Endothelial cell of umbilical vein (primary cell): ENCODE measurements at regions not wholly inside any gene's neighbourhood (a gene's known extent, or its start where the extent isn't known, plus 50 kb on each side); places are given as distances from the start of the nearest gene placed in this dataset.
"Not testable (repeated sequence)": the region's sequence is repeated elsewhere in the genome, so short reads cannot be mapped to it uniquely, and the experiment has no call there.

Experiments used
- BruUV-seq: library from RNA; stranded (reverse); fragments of 400-500 nt; replicated peaks from 2 replicates; lab custom pipeline; 2021; lab: Mats Ljungman, UMichigan
- CTCF ChIA-PET: fragments of 300-600, 350-600 bp; sonication (Branson Sonifier 250); formaldehyde crosslinking; loops from one replicate; lab custom pipeline; 2021; ENCODE audit warnings: antibody characterized with exemption, inconsistent platforms; lab: Charles Lee
- POLR2A ChIA-PET: fragments of 300-600, 350-600 bp; sonication (Branson Sonifier 250); formaldehyde crosslinking; loops from one replicate; lab custom pipeline; 2021; ENCODE audit warnings: antibody characterized with exemption, inconsistent platforms; lab: Charles Lee
- DNase-seq: peaks from one replicate; pipeline ENCODE4 v3.0.0-alpha.2; 2011; ENCODE audit warnings: low read depth, low spot score
- FAIRE-seq: peaks from 2 replicates; lab custom pipeline; 2011; peaks lifted over from hg19 to GRCh38; lab: Jason Lieb, UNC
- H2AFZ ChIP-seq: 2 replicates; pipeline ENCODE4 v1.6.0; 2012; ENCODE audit warnings: low read depth, low read length, control low read depth, inconsistent platforms
- H3K27ac ChIP-seq: 2 replicates; pipeline ENCODE4 v1.5.1; 2011; ENCODE audit warnings: low read depth, mild to moderate bottlenecking, control low read depth, low read length, moderate library complexity; ENCODE audit not compliant: insufficient read depth
- H3K27me3 ChIP-seq, 2 experiments: 2 replicates each; pipeline versions ENCODE4 v1.6.0 to v1.6.1; 2011; ENCODE audit warnings: low read length in 2 of 2, mixed read lengths in 1 of 2; ENCODE audit not compliant: control insufficient read depth in 2 of 2, insufficient read depth in 2 of 2
- H3K36me3 ChIP-seq, 2 experiments: 2 replicates in 1 of 2; 3 replicates in 1 of 2; pipeline ENCODE4 v1.5.1; 2011; ENCODE audit warnings: low read length in 2 of 2, mild to moderate bottlenecking in 1 of 2, moderate library complexity in 1 of 2; ENCODE audit not compliant: control insufficient read depth in 2 of 2, insufficient read depth in 2 of 2; ENCODE audit errors: extremely low read depth in 1 of 2
- H3K4me1 ChIP-seq: 3 replicates; pipeline ENCODE4 v1.5.1; 2011; ENCODE audit warnings: mild to moderate bottlenecking, low read length; ENCODE audit not compliant: control insufficient read depth, insufficient read depth; ENCODE audit errors: extremely low read depth
- H3K4me2 ChIP-seq: 2 replicates; pipeline ENCODE4 v1.6.1; 2011; ENCODE audit warnings: low read length, control low read depth, mixed read lengths; ENCODE audit not compliant: insufficient read depth
- H3K4me3 ChIP-seq, 3 experiments: fragments of 200-600 bp in 1 of 3; sonication (generic), shearing (Covaris generic) in 1 of 3; replicated peaks in 1 of 3; 2 replicates each; pipeline ENCODE4 v1.5.1; 2011 to 2016; ENCODE audit warnings: control low read depth in 3 of 3, low read length in 3 of 3, mild to moderate bottlenecking in 2 of 3, inconsistent platforms in 1 of 3, low read depth in 1 of 3, moderate library complexity in 1 of 3; ENCODE audit not compliant: insufficient read depth in 1 of 3
- H3K79me2 ChIP-seq: 2 replicates; pipeline ENCODE4 v1.6.0; 2012; ENCODE audit warnings: low read length, inconsistent platforms; ENCODE audit not compliant: control insufficient read depth, insufficient read depth
- H3K9ac ChIP-seq: replicated peaks from 2 replicates; pipeline ENCODE3; 2011; ENCODE audit warnings: low read length, control low read depth; ENCODE audit not compliant: insufficient read depth; ENCODE audit errors: extremely low read depth
- H3K9me1 ChIP-seq: replicated peaks from 3 replicates; pipeline ENCODE4 v1.6.0; 2011; ENCODE audit warnings: mild to moderate bottlenecking, low read length; ENCODE audit not compliant: control insufficient read depth, insufficient read depth; ENCODE audit errors: extremely low read depth
- H3K9me3 ChIP-seq: replicated peaks from 2 replicates; pipeline ENCODE4 v1.5.1; 2012; ENCODE audit warnings: low read length, inconsistent platforms; ENCODE audit not compliant: control insufficient read depth, insufficient read depth
- H4K20me1 ChIP-seq: replicated peaks from 2 replicates; pipeline ENCODE3; 2011; ENCODE audit warnings: mild to moderate bottlenecking, low read length; ENCODE audit not compliant: control insufficient read depth, insufficient read depth; ENCODE audit errors: extremely low read depth
- EZH2 ChIP-seq: IDR thresholded peaks from 2 replicates; pipeline ENCODE4 v1.6.1; 2012; ENCODE audit warnings: borderline replicate concordance, low read depth, mild to moderate bottlenecking, moderate library complexity, low read length, inconsistent platforms; ENCODE audit not compliant: severe bottlenecking
- FOS ChIP-seq: IDR thresholded peaks from 2 replicates; pipeline ENCODE4 v1.6.1; 2011; ENCODE audit warnings: mild to moderate bottlenecking, low read length, moderate library complexity, borderline replicate concordance; ENCODE audit not compliant: insufficient read depth
- GATA2 ChIP-seq: IDR thresholded peaks from 2 replicates; pipeline ENCODE4 v1.7.0; 2011; ENCODE audit warnings: low read depth, mild to moderate bottlenecking, moderate library complexity, mixed read lengths, low read length; ENCODE audit not compliant: insufficient read length, insufficient read depth
- JUN ChIP-seq: IDR thresholded peaks from 2 replicates; pipeline ENCODE4 v1.6.1; 2011; ENCODE audit warnings: borderline replicate concordance, low read depth; ENCODE audit not compliant: insufficient read length, insufficient read depth
- MYC ChIP-seq: IDR thresholded peaks from one replicate; pipeline ENCODE4 v1.6.1; 2011; ENCODE audit warnings: mild to moderate bottlenecking, low read depth, low read length
- POLR2A ChIP-seq: IDR thresholded peaks from 2 replicates; pipeline ENCODE4 v1.6.1; 2012; ENCODE audit warnings: low read depth, mild to moderate bottlenecking, control low read depth, low read length
- POLR2AphosphoS5 ChIP-seq: IDR thresholded peaks from 2 replicates; pipeline ENCODE4 v1.6.1; 2012; ENCODE audit warnings: low read depth, mild to moderate bottlenecking, control low read depth, low read length, moderate library complexity; ENCODE audit not compliant: insufficient read depth
- dilution Hi-C: fragments of 300-500 bp; cut with MboI; formaldehyde crosslinking; loops from one replicate; pipeline ENCODE4 v1.15.0; 2019; ENCODE audit warnings: low sequenced_read_pairs; ENCODE audit not compliant: extremely low pct_ligation_motif_present
- intact Hi-C: fragments of 100-400 bp; cut with micrococcal nuclease; formaldehyde crosslinking; loops from one replicate; pipeline ENCODE4 v1.10.0; 2022
- TF ChIP-seq, protein P1 (sequence below), 2 donors: IDR thresholded peaks; 1 replicate in 1 of 2; 2 replicates in 1 of 2; pipeline ENCODE4 v1.5.1; 2011; ENCODE audit warnings: low read length in 2 of 2, mild to moderate bottlenecking in 2 of 2, moderate library complexity in 2 of 2, control low read depth in 1 of 2, inconsistent platforms in 1 of 2, low read depth in 1 of 2; ENCODE audit not compliant: insufficient read depth in 1 of 2; ENCODE audit errors: extremely low read depth in 1 of 2
- TF ChIP-seq, protein P2 (sequence below): IDR thresholded peaks from 2 replicates; pipeline ENCODE4 v1.6.1; 2011; ENCODE audit not compliant: insufficient read depth, insufficient read length

DNA sequence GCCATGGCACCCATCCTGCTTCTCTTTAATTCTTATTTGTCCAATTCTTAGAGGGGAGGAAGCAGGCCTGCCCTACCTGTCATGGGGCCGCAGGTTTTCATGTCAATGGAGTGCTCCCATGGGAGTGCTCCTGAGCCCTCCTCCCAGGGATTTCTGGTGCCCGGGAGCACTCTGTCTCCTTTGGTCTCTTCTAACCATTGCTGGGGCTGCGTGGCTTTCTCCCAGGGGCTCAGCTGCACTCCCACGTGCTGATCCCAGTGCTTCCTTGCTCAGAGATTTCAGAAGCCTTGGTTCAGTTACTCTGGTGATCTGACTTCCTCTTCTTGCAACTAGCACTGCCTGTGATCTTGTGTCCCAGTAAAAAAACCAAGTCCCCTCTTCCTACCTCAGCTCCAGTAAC is 68.0 kb upstream of the ARL8B start:
- Histone ChIP-seq H3K9me1 (no peaks in the 10 kb centered on the region), H3K27ac (no peak overlapping the region), H3K27me3 (no peaks in the 10 kb centered on the region), H3K4me3 (no peak overlapping the region), H3K9ac (no peak overlapping the region), H3K4me2 (no peak overlapping the region), H3K36me3 (no peaks in the 10 kb centered on the region), H3K79me2 (no peaks in the 10 kb centered on the region), H2AFZ (no peak overlapping the region), H3K4me1 (no peaks in the 10 kb centered on the region), H3K9me3 (no peaks in the 10 kb centered on the region), H4K20me1 (no peaks in the 10 kb centered on the region)
- no TSS peak for BruUV-seq
- intact Hi-C loops (no loop called here), dilution Hi-C loops (no loop called here)
- no peak for TF ChIP-seq GATA2
- TF ChIP-seq JUN = no peak
- TF ChIP-seq FOS = no peak
- no peak for TF ChIP-seq POLR2A
- TF ChIP-seq, protein P1, sequence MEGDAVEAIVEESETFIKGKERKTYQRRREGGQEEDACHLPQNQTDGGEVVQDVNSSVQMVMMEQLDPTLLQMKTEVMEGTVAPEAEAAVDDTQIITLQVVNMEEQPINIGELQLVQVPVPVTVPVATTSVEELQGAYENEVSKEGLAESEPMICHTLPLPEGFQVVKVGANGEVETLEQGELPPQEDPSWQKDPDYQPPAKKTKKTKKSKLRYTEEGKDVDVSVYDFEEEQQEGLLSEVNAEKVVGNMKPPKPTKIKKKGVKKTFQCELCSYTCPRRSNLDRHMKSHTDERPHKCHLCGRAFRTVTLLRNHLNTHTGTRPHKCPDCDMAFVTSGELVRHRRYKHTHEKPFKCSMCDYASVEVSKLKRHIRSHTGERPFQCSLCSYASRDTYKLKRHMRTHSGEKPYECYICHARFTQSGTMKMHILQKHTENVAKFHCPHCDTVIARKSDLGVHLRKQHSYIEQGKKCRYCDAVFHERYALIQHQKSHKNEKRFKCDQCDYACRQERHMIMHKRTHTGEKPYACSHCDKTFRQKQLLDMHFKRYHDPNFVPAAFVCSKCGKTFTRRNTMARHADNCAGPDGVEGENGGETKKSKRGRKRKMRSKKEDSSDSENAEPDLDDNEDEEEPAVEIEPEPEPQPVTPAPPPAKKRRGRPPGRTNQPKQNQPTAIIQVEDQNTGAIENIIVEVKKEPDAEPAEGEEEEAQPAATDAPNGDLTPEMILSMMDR (IDR thresholded peaks at IDR 0.05; ENCODE audit: extremely low read depth in 1 of 2, insufficient read depth in 1 of 2, low read depth in 1 of 2, low read length in 2 of 2) = no peak
- TF ChIP-seq EZH2 = no peak
- no peak for TF ChIP-seq MYC
- TF ChIP-seq POLR2AphosphoS5 = no peak
- TF ChIP-seq, protein P2, sequence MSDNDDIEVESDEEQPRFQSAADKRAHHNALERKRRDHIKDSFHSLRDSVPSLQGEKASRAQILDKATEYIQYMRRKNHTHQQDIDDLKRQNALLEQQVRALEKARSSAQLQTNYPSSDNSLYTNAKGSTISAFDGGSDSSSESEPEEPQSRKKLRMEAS = no peak
- DNase-seq (no peak), FAIRE-seq (no peak)
- POLR2A ChIA-PET = no interaction called here
- CTCF ChIA-PET = interaction anchor here (1.0 to 11.5 kb wide), 5 partner anchors 10 to 343 kb away, joined by 3 to 382 read pairs (median 5); no protein-coding TSS in a partner anchor

DNA sequence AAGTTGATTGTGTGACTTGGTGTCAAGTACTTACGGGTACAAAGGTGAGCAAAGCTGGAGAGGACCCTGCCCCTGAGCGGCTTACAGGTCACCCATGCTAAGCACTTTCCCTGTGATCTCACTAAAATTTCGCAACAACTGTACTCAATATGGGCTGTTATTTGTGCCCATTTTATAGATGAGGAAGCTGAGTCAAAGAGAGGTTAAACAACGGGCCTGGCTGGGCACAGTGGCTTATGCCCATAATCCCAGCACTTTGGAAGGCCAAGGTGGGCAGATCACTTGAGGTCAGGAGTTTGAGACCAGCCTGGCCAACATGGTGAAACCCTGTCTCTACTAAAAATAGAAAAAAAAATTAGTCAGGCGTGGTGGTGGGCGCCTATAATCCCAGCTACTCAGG is 67.5 kb upstream of the ARL8B start:
- H3K27me3 ChIP-seq, intact Hi-C loops, H3K9ac ChIP-seq, H3K4me1 ChIP-seq, BruUV-seq, H3K4me2 ChIP-seq, H3K36me3 ChIP-seq, H2AFZ ChIP-seq, dilution Hi-C loops, H4K20me1 ChIP-seq, H3K9me3 ChIP-seq, H3K27ac ChIP-seq, DNase-seq, H3K9me1 ChIP-seq, POLR2A ChIA-PET, FAIRE-seq, H3K79me2 ChIP-seq, H3K4me3 ChIP-seq: not testable (repeated sequence)
- CTCF ChIA-PET = interaction anchor here (1.2 to 11.5 kb wide), 4 partner anchors 334 to 398 kb away, joined by 4 to 382 read pairs (median 4); no protein-coding TSS in a partner anchor
